Panc1 (cell line): ENCODE measurements at regions not wholly inside any gene's neighbourhood (a gene's known extent, or its start where the extent isn't known, plus 50 kb on each side); places are given as distances from the start of the nearest gene placed in this dataset.

Experiments
- ATAC-seq: fragments of 200-7000 bp; cut with Tn5 transposase; 2 replicates; pipeline ENCODE4 v1.9.1; 2020; ENCODE audit warnings: mild to moderate bottlenecking, moderate library complexity
- BruUV-seq: library from RNA; stranded (reverse); fragments of 400-500 nt; replicated peaks from 2 replicates; lab custom pipeline; 2021; lab: Mats Ljungman, UMichigan
- CTCF ChIA-PET: fragments of 300-600 bp; sonication (Branson Sonifier 250); formaldehyde crosslinking; loops from one replicate; lab custom pipeline; 2022; ENCODE audit warnings: antibody characterized with exemption; lab: Charles Lee
- POLR2A ChIA-PET: fragments of 300-600 bp; sonication (Branson Sonifier 250); formaldehyde crosslinking; loops from one replicate; lab custom pipeline; 2022; ENCODE audit warnings: antibody characterized with exemption; lab: Charles Lee
- DNase-seq: peaks from one replicate; pipeline ENCODE4 v3.0.0-alpha.2; 2010; ENCODE audit warnings: low read depth, low spot score
- H3K27ac ChIP-seq: 2 replicates; pipeline ENCODE4 v1.5.1; 2011; ENCODE audit warnings: mild to moderate bottlenecking, low read length, inconsistent platforms
- H3K27me3 ChIP-seq: fragments of 200-500 bp; sonication (Bioruptor generic); 2 replicates; pipeline ENCODE4 v1.6.0; 2014; ENCODE audit warnings: low read length, inconsistent platforms; ENCODE audit not compliant: control insufficient read depth, insufficient read depth
- H3K36me3 ChIP-seq: fragments of 200-500 bp; sonication (Bioruptor generic); 2 replicates; pipeline ENCODE4 v1.5.1; 2014; ENCODE audit warnings: inconsistent platforms, mild to moderate bottlenecking, low read length, moderate library complexity; ENCODE audit not compliant: control insufficient read depth, insufficient read depth
- H3K4me1 ChIP-seq: 2 replicates; pipeline ENCODE4 v1.5.1; 2011; ENCODE audit warnings: inconsistent platforms, mild to moderate bottlenecking, low read length, moderate library complexity; ENCODE audit not compliant: control insufficient read depth, insufficient read depth
- H3K4me3 ChIP-seq, 2 experiments: 2 replicates each; pipeline ENCODE4 v1.5.1; 2011 to 2012; ENCODE audit warnings: low read depth in 2 of 2, low read length in 2 of 2, mild to moderate bottlenecking in 2 of 2, inconsistent platforms in 1 of 2, moderate library complexity in 1 of 2
- H3K9me3 ChIP-seq: fragments of 200-500 bp; sonication (Bioruptor generic); 2 replicates; pipeline ENCODE4 v1.5.1; 2014; ENCODE audit warnings: low read depth, mild to moderate bottlenecking, inconsistent platforms, low read length, moderate library complexity; ENCODE audit not compliant: control insufficient read depth, insufficient read depth
- CTCF ChIP-seq: fragments of 450-650 bp; IDR thresholded peaks from 2 replicates; pipeline ENCODE4 v1.5.1; 2017; ENCODE audit warnings: mild to moderate bottlenecking
- POLR2AphosphoS5 ChIP-seq: IDR thresholded peaks from 2 replicates; pipeline ENCODE4 v1.6.1; 2012; ENCODE audit warnings: mild to moderate bottlenecking, low read depth, low read length, moderate library complexity
- REST ChIP-seq, 2 experiments: IDR thresholded peaks; 2 replicates each; pipeline ENCODE4 v1.6.1; 2011 to 2012; ENCODE audit warnings: low read depth in 2 of 2, control low read depth in 1 of 2, low read length in 1 of 2, mild to moderate bottlenecking in 1 of 2, moderate library complexity in 1 of 2; ENCODE audit not compliant: insufficient read depth in 1 of 2
- SIN3A ChIP-seq: IDR thresholded peaks from 2 replicates; pipeline ENCODE4 v1.6.1; 2012; ENCODE audit warnings: low read depth, mild to moderate bottlenecking, low read length, moderate library complexity, borderline replicate concordance; ENCODE audit not compliant: insufficient read depth
- TCF7L2 ChIP-seq: IDR thresholded peaks from 2 replicates; pipeline ENCODE4 v1.6.1; 2011; ENCODE audit warnings: mild to moderate bottlenecking, low read depth, low read length, inconsistent platforms
- in situ Hi-C: cut with HindIII; loops from 2 replicates; pipeline ENCODE4 v1.10.0; 2016; ENCODE audit warnings: low sequenced_read_pairs, low pct_unique_long_range_greater_than_20kb
- intact Hi-C: fragments of 100-400 bp; cut with micrococcal nuclease; formaldehyde crosslinking; loops from one replicate; pipeline ENCODE4 v1.10.0; 2022; ENCODE audit not compliant: unreplicated experiment

- ChIA-PET CTCF (no interaction called here), POLR2A (no interaction called here)
- Histone ChIP-seq H3K27ac (no peak overlapping the region), H3K36me3 (no peaks in the 10 kb centered on the region), H3K4me1 (no peaks in the 10 kb centered on the region), H3K9me3 (no peaks in the 10 kb centered on the region), H3K4me3 (no peak overlapping the region), H3K27me3 (no peaks in the 10 kb centered on the region)
- no peak for ATAC-seq
- intact Hi-C loops (no loop called here), in situ Hi-C loops (no loop called here)
- BruUV-seq = no TSS peak
- DNase-seq = no peak
- TF ChIP-seq POLR2AphosphoS5 = no peak
- no peak for TF ChIP-seq SIN3A
- no peak for TF ChIP-seq CTCF
- no peak for TF ChIP-seq REST (IDR thresholded peaks at IDR 0.05; ENCODE audit: insufficient read depth in 1 of 2, low read depth in 2 of 2, low read length in 1 of 2)
- no peak for TF ChIP-seq TCF7L2
Measured at GRCh38 chr4:11175374-11175773, 253.3 kb downstream of the HS3ST1 start.

GRCh38 chr4:11166606-11167005 lies 262.1 kb downstream of the HS3ST1 start:
- Histone ChIP-seq H3K4me3 (no peak overlapping the region), H3K4me1 (no peaks in the 10 kb centered on the region), H3K27me3 (no peaks in the 10 kb centered on the region), H3K9me3 (no peaks in the 10 kb centered on the region), H3K27ac (no peak overlapping the region), H3K36me3 (no peaks in the 10 kb centered on the region)
- in situ Hi-C loops (no loop called here), intact Hi-C loops (no loop called here)
- no TSS peak for BruUV-seq
- POLR2A ChIA-PET = no interaction called here
- CTCF ChIA-PET = no interaction called here
- ATAC-seq (no peak), DNase-seq (no peak)
- TF ChIP-seq TCF7L2 (no peak), POLR2AphosphoS5 (no peak)

- no peaks in the 10 kb centered on the region for H3K4me1 ChIP-seq
- no peak overlapping the region for H3K4me3 ChIP-seq
- H3K27ac ChIP-seq = no peak overlapping the region
- ChIA-PET POLR2A (no interaction called here), CTCF (no interaction called here)
- TF ChIP-seq REST (IDR thresholded peaks at IDR 0.05; ENCODE audit: insufficient read depth in 1 of 2, low read depth in 2 of 2, low read length in 1 of 2) (no peak), CTCF (no peak), POLR2AphosphoS5 (no peak), TCF7L2 (no peak), SIN3A (no peak)
- BruUV-seq = no TSS peak
- DNase-seq (no peak), ATAC-seq (no peak)
- H3K36me3 ChIP-seq = no peaks in the 10 kb centered on the region
- in situ Hi-C loops (no loop called here), intact Hi-C loops (no loop called here)
- no peaks in the 10 kb centered on the region for H3K9me3 ChIP-seq
- H3K27me3 ChIP-seq = no peaks in the 10 kb centered on the region
Measured at GRCh38 chr4:11166034-11166433, 262.7 kb downstream of the HS3ST1 start.
